Fibroblast of the aortic adventitia (primary cell): ENCODE measurements at regions not wholly inside any gene's neighbourhood (a gene's known extent, or its start where the extent isn't known, plus 50 kb on each side); places are given as distances from the start of the nearest gene placed in this dataset.

Source experiments
- DNase-seq: peaks from one replicate; pipeline ENCODE4 v3.0.0-alpha.2; 2010; ENCODE audit warnings: low read depth
- H3K4me3 ChIP-seq: 2 replicates; pipeline ENCODE4 v1.5.1; 2011; ENCODE audit warnings: low read depth, mild to moderate bottlenecking, control low read depth, low read length, moderate library complexity
- TF ChIP-seq, protein P1 (sequence below): IDR thresholded peaks from 2 replicates; pipeline ENCODE4 v1.5.1; 2011; ENCODE audit warnings: mild to moderate bottlenecking, low read length, control low read depth, inconsistent platforms; ENCODE audit not compliant: insufficient read depth

DNA sequence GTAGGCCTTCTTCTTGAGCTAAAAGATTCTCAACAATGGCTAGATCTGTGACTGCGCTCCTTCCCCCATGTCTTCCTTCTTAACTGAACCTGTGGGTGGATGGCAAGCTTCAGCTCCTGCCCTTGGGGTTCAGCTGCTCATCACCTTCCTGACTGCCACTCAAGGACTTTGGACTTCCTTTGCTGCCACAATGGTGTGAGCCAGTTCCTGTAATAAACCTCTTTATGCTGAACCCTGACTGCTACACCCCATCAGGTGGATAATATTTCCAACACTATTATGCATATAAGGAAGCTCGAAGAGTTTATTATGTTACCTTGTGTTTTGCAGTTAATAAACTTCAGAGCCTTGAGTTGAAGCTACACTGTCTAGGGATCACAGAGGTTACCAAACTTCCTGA lies 208.9 kb upstream of the SLC10A2 start:
- H3K4me3 ChIP-seq: no peak overlapping the region
- TF ChIP-seq, protein P1, sequence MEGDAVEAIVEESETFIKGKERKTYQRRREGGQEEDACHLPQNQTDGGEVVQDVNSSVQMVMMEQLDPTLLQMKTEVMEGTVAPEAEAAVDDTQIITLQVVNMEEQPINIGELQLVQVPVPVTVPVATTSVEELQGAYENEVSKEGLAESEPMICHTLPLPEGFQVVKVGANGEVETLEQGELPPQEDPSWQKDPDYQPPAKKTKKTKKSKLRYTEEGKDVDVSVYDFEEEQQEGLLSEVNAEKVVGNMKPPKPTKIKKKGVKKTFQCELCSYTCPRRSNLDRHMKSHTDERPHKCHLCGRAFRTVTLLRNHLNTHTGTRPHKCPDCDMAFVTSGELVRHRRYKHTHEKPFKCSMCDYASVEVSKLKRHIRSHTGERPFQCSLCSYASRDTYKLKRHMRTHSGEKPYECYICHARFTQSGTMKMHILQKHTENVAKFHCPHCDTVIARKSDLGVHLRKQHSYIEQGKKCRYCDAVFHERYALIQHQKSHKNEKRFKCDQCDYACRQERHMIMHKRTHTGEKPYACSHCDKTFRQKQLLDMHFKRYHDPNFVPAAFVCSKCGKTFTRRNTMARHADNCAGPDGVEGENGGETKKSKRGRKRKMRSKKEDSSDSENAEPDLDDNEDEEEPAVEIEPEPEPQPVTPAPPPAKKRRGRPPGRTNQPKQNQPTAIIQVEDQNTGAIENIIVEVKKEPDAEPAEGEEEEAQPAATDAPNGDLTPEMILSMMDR: no peak

DNA sequence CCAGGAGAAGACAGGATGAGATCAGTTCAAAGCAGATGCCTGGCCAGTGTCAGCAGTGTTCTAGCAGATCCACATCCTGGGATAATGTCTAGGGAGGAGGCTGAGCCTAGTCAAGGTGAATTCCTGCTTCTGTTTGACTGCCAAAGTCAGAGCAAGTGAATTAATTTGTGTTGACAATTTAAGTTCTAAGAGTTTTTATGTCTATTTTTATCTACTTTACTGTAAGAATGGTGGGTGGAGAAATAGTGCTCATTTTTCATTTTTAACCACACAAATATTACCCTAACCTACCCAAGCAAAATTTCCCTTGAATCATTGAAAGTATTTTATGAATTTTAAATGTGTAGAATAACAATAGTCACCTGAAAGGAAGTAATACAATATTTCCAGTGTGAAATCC lies 207.6 kb upstream of the SLC10A2 start:
- TF ChIP-seq, protein P1: no peak
- no peak for DNase-seq

More for the DNA sequence above, 208.9 kb upstream of the SLC10A2 start:
- DNase-seq: no peak

DNA sequence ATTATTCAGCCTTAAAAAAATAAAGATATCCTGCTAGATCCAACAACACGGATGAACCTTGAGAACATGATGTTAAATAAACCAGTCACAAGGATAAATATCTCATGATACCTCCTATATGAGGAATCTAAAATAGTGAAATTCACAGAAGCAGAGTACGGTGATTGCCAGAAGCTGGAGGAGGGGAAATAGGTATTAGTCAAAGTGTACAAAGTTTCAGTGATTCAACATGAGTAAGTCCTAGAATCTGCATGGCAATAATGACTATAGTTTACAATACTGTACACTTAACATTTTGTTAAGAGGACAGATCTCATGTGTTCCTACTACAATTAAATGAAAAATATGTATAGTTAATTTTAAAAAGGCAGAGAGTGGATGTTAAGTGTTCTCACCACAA lies 206.6 kb upstream of the SLC10A2 start:
- DNase-seq: no peak
- H3K4me3 ChIP-seq: no peak overlapping the region
- TF ChIP-seq, protein P1: no peak

More for the DNA sequence above, 207.6 kb upstream of the SLC10A2 start:
- H3K4me3 ChIP-seq: no peak overlapping the region

DNA sequence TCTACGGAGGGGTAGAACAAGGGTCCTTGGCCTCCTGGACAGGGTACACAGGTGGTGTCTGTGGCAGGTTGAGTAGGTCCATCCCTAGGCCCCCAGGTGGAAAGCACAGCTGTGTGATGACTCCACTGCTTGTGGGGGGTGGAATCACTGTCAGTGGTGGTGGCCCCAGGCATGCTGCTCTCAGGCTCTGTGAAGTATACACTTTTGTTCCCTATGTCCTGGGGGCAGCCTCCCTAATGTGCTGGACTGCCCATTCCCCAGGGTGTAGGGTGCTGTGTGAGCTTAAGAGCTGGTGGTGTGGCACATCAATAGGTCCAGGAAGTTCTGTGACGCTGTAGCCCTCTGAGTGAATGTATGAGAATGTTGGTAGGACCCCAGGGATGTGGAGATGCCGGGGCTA lies 197.2 kb upstream of the SLC10A2 start:
- TF ChIP-seq, protein P1: no peak
- no peak overlapping the region for H3K4me3 ChIP-seq
- DNase-seq: no peak

DNA sequence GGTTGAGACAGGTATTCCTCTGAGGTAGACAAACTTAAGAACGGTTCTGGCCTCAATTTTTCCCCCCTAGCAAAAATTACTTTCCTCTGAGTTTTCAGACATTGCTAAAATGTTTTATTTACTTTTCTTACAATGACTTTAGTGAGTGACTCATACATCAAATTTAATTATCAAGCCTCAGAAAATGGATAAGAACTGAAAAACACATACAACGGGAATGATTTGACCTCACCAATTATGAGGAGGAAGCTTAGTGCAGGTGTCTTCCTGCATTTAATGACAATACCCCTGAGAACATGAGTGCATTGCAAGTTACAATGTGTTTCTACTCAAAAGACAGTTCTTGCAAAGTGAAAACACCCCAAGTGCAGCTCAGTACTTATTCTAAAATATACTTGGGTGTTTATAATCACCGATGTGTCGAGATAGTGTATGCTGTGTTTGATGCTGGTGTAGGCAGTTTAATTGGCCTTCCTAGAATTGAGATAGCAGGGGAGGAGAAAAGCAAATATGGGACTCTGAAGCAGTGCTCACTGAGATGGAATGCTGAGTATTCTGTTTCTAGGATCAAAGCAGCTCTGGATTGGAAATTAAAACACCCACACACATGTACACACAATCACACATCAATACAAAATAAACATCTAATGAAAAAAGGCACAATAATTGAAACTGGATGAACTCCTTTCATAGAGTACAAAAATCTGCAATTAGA lies 189.5 kb upstream of the SLC10A2 start:
- no peak overlapping the region for H3K4me3 ChIP-seq
- no peak for DNase-seq
- TF ChIP-seq, protein P1: no peak

DNA sequence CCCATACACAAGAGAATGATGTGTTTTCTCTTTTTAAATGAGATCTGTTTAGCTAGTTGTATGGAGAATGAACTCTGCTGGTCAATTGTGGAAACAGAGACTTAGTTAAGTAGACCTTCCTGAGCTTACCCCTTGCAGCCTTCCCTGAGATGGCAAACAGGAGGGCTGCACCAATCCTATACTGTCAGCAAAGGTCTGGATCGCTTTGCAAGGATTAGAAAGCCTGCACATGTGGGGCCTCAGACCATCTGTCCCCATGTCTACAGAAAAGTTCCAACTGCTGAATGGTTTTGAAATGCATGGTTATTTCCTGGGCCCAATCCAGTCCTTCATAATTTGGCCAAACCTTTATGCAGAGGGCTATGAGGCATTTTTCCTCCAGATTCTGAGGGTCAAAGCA lies 183.9 kb upstream of the SLC10A2 start:
- DNase-seq: no peak
- H3K4me3 ChIP-seq: no peak overlapping the region
- TF ChIP-seq, protein P1: no peak
